Endothelial cell of umbilical vein (primary cell): ENCODE measurements at regions not wholly inside any gene's neighbourhood (a gene's known extent, or its start where the extent isn't known, plus 50 kb on each side); places are given as distances from the start of the nearest gene placed in this dataset.

Experiments used
- BruUV-seq: library from RNA; stranded (reverse); fragments of 400-500 nt; replicated peaks from 2 replicates; lab custom pipeline; 2021; lab: Mats Ljungman, UMichigan
- CTCF ChIA-PET: fragments of 300-600, 350-600 bp; sonication (Branson Sonifier 250); formaldehyde crosslinking; loops from one replicate; lab custom pipeline; 2021; ENCODE audit warnings: antibody characterized with exemption, inconsistent platforms; lab: Charles Lee
- POLR2A ChIA-PET: fragments of 300-600, 350-600 bp; sonication (Branson Sonifier 250); formaldehyde crosslinking; loops from one replicate; lab custom pipeline; 2021; ENCODE audit warnings: antibody characterized with exemption, inconsistent platforms; lab: Charles Lee
- DNase-seq: peaks from one replicate; pipeline ENCODE4 v3.0.0-alpha.2; 2011; ENCODE audit warnings: low read depth, low spot score
- FAIRE-seq: peaks from 2 replicates; lab custom pipeline; 2011; peaks lifted over from hg19 to GRCh38; lab: Jason Lieb, UNC
- H2AFZ ChIP-seq: 2 replicates; pipeline ENCODE4 v1.6.0; 2012; ENCODE audit warnings: low read depth, low read length, control low read depth, inconsistent platforms
- H3K27ac ChIP-seq: 2 replicates; pipeline ENCODE4 v1.5.1; 2011; ENCODE audit warnings: low read depth, mild to moderate bottlenecking, control low read depth, low read length, moderate library complexity; ENCODE audit not compliant: insufficient read depth
- H3K27me3 ChIP-seq, 2 experiments: 2 replicates each; pipeline versions ENCODE4 v1.6.0 to v1.6.1; 2011; ENCODE audit warnings: low read length in 2 of 2, mixed read lengths in 1 of 2; ENCODE audit not compliant: control insufficient read depth in 2 of 2, insufficient read depth in 2 of 2
- H3K36me3 ChIP-seq, 2 experiments: 2 replicates in 1 of 2; 3 replicates in 1 of 2; pipeline ENCODE4 v1.5.1; 2011; ENCODE audit warnings: low read length in 2 of 2, mild to moderate bottlenecking in 1 of 2, moderate library complexity in 1 of 2; ENCODE audit not compliant: control insufficient read depth in 2 of 2, insufficient read depth in 2 of 2; ENCODE audit errors: extremely low read depth in 1 of 2
- H3K4me1 ChIP-seq: 3 replicates; pipeline ENCODE4 v1.5.1; 2011; ENCODE audit warnings: mild to moderate bottlenecking, low read length; ENCODE audit not compliant: control insufficient read depth, insufficient read depth; ENCODE audit errors: extremely low read depth
- H3K4me2 ChIP-seq: 2 replicates; pipeline ENCODE4 v1.6.1; 2011; ENCODE audit warnings: low read length, control low read depth, mixed read lengths; ENCODE audit not compliant: insufficient read depth
- H3K4me3 ChIP-seq, 3 experiments: fragments of 200-600 bp in 1 of 3; sonication (generic), shearing (Covaris generic) in 1 of 3; replicated peaks in 1 of 3; 2 replicates each; pipeline ENCODE4 v1.5.1; 2011 to 2016; ENCODE audit warnings: control low read depth in 3 of 3, low read length in 3 of 3, mild to moderate bottlenecking in 2 of 3, inconsistent platforms in 1 of 3, low read depth in 1 of 3, moderate library complexity in 1 of 3; ENCODE audit not compliant: insufficient read depth in 1 of 3
- H3K79me2 ChIP-seq: 2 replicates; pipeline ENCODE4 v1.6.0; 2012; ENCODE audit warnings: low read length, inconsistent platforms; ENCODE audit not compliant: control insufficient read depth, insufficient read depth
- H3K9ac ChIP-seq: replicated peaks from 2 replicates; pipeline ENCODE3; 2011; ENCODE audit warnings: low read length, control low read depth; ENCODE audit not compliant: insufficient read depth; ENCODE audit errors: extremely low read depth
- H3K9me1 ChIP-seq: replicated peaks from 3 replicates; pipeline ENCODE4 v1.6.0; 2011; ENCODE audit warnings: mild to moderate bottlenecking, low read length; ENCODE audit not compliant: control insufficient read depth, insufficient read depth; ENCODE audit errors: extremely low read depth
- H3K9me3 ChIP-seq: replicated peaks from 2 replicates; pipeline ENCODE4 v1.5.1; 2012; ENCODE audit warnings: low read length, inconsistent platforms; ENCODE audit not compliant: control insufficient read depth, insufficient read depth
- H4K20me1 ChIP-seq: replicated peaks from 2 replicates; pipeline ENCODE3; 2011; ENCODE audit warnings: mild to moderate bottlenecking, low read length; ENCODE audit not compliant: control insufficient read depth, insufficient read depth; ENCODE audit errors: extremely low read depth
- EZH2 ChIP-seq: IDR thresholded peaks from 2 replicates; pipeline ENCODE4 v1.6.1; 2012; ENCODE audit warnings: borderline replicate concordance, low read depth, mild to moderate bottlenecking, moderate library complexity, low read length, inconsistent platforms; ENCODE audit not compliant: severe bottlenecking
- FOS ChIP-seq: IDR thresholded peaks from 2 replicates; pipeline ENCODE4 v1.6.1; 2011; ENCODE audit warnings: mild to moderate bottlenecking, low read length, moderate library complexity, borderline replicate concordance; ENCODE audit not compliant: insufficient read depth
- GATA2 ChIP-seq: IDR thresholded peaks from 2 replicates; pipeline ENCODE4 v1.7.0; 2011; ENCODE audit warnings: low read depth, mild to moderate bottlenecking, moderate library complexity, mixed read lengths, low read length; ENCODE audit not compliant: insufficient read length, insufficient read depth
- JUN ChIP-seq: IDR thresholded peaks from 2 replicates; pipeline ENCODE4 v1.6.1; 2011; ENCODE audit warnings: borderline replicate concordance, low read depth; ENCODE audit not compliant: insufficient read length, insufficient read depth
- MYC ChIP-seq: IDR thresholded peaks from one replicate; pipeline ENCODE4 v1.6.1; 2011; ENCODE audit warnings: mild to moderate bottlenecking, low read depth, low read length
- POLR2A ChIP-seq: IDR thresholded peaks from 2 replicates; pipeline ENCODE4 v1.6.1; 2012; ENCODE audit warnings: low read depth, mild to moderate bottlenecking, control low read depth, low read length
- POLR2AphosphoS5 ChIP-seq: IDR thresholded peaks from 2 replicates; pipeline ENCODE4 v1.6.1; 2012; ENCODE audit warnings: low read depth, mild to moderate bottlenecking, control low read depth, low read length, moderate library complexity; ENCODE audit not compliant: insufficient read depth
- dilution Hi-C: fragments of 300-500 bp; cut with MboI; formaldehyde crosslinking; loops from one replicate; pipeline ENCODE4 v1.15.0; 2019; ENCODE audit warnings: low sequenced_read_pairs; ENCODE audit not compliant: extremely low pct_ligation_motif_present
- intact Hi-C: fragments of 100-400 bp; cut with micrococcal nuclease; formaldehyde crosslinking; loops from one replicate; pipeline ENCODE4 v1.10.0; 2022
- TF ChIP-seq, protein P1 (sequence below), 2 donors: IDR thresholded peaks; 1 replicate in 1 of 2; 2 replicates in 1 of 2; pipeline ENCODE4 v1.5.1; 2011; ENCODE audit warnings: low read length in 2 of 2, mild to moderate bottlenecking in 2 of 2, moderate library complexity in 2 of 2, control low read depth in 1 of 2, inconsistent platforms in 1 of 2, low read depth in 1 of 2; ENCODE audit not compliant: insufficient read depth in 1 of 2; ENCODE audit errors: extremely low read depth in 1 of 2
- TF ChIP-seq, protein P2 (sequence below): IDR thresholded peaks from 2 replicates; pipeline ENCODE4 v1.6.1; 2011; ENCODE audit not compliant: insufficient read depth, insufficient read length

DNA sequence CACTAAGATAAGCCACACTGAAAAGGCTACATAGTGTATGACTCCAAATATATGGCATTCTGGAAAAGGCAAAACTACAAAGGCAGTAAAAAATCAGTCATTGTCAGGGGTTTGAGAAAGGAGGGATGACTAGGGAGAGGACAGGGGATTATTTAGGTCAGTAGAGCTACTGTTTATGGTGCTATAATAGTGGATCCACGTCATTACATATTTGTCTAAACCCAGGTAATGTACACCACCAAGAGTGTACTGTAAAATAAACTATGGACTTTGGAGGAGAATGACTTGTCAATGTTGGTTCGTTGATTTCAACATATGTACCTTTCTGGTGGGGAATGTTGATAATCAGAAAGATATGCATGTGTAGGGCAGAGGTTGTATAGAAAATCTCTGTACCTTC is 837.6 kb downstream of the FAM133A start:
- Histone ChIP-seq H3K27ac (no peak overlapping the region), H4K20me1 (no peaks in the 10 kb centered on the region), H2AFZ (no peak overlapping the region), H3K4me3 (no peak overlapping the region), H3K9me3 (no peaks in the 10 kb centered on the region), H3K9me1 (no peaks in the 10 kb centered on the region), H3K4me2 (no peak overlapping the region), H3K4me1 (no peaks in the 10 kb centered on the region), H3K79me2 (no peaks in the 10 kb centered on the region), H3K36me3 (no peaks in the 10 kb centered on the region), H3K27me3 (no peaks in the 10 kb centered on the region), H3K9ac (no peak overlapping the region)
- FAIRE-seq (no peak), DNase-seq (no peak)
- TF ChIP-seq EZH2 (no peak), FOS (no peak), JUN (no peak), MYC (no peak), POLR2AphosphoS5 (no peak), GATA2 (no peak), POLR2A (no peak)
- TF ChIP-seq, protein P1, sequence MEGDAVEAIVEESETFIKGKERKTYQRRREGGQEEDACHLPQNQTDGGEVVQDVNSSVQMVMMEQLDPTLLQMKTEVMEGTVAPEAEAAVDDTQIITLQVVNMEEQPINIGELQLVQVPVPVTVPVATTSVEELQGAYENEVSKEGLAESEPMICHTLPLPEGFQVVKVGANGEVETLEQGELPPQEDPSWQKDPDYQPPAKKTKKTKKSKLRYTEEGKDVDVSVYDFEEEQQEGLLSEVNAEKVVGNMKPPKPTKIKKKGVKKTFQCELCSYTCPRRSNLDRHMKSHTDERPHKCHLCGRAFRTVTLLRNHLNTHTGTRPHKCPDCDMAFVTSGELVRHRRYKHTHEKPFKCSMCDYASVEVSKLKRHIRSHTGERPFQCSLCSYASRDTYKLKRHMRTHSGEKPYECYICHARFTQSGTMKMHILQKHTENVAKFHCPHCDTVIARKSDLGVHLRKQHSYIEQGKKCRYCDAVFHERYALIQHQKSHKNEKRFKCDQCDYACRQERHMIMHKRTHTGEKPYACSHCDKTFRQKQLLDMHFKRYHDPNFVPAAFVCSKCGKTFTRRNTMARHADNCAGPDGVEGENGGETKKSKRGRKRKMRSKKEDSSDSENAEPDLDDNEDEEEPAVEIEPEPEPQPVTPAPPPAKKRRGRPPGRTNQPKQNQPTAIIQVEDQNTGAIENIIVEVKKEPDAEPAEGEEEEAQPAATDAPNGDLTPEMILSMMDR (IDR thresholded peaks at IDR 0.05; ENCODE audit: extremely low read depth in 1 of 2, insufficient read depth in 1 of 2, low read depth in 1 of 2, low read length in 2 of 2), result no peak
- TF ChIP-seq, protein P2, sequence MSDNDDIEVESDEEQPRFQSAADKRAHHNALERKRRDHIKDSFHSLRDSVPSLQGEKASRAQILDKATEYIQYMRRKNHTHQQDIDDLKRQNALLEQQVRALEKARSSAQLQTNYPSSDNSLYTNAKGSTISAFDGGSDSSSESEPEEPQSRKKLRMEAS, result no peak
- intact Hi-C loops, result no loop called here
- dilution Hi-C loops, result no loop called here
- CTCF ChIA-PET, result no interaction called here
- BruUV-seq, result no TSS peak
- POLR2A ChIA-PET, result no interaction called here
